ENCODE measurements at regions not wholly inside any gene's neighbourhood (a gene's known extent, or its start where the extent isn't known, plus 50 kb on each side); places are given as distances from the start of the nearest gene placed in this dataset.

- no peak for DNase-seq
Observed at GRCh38 chr18:57915865-57916582, 112.9 kb upstream of the ATP8B1 start.

GRCh38 chr18:57915248-57915647, 112.1 kb upstream of the ATP8B1 start:
- DNase-seq: no peak

GRCh38 chr18:57913686-57914085, 110.6 kb upstream of the ATP8B1 start:
- no peak for DNase-seq

GRCh38 chr18:57910817-57911216, 107.7 kb upstream of the ATP8B1 start:
- DNase-seq: no peak

GRCh38 chr18:57910134-57910533, 107.0 kb upstream of the ATP8B1 start:
- no peak for DNase-seq

- DNase-seq: no peak
Observed at GRCh38 chr18:57909620-57910019, 106.5 kb upstream of the ATP8B1 start.

GRCh38 chr18:57908092-57908491, 105.0 kb upstream of the ATP8B1 start:
- DNase-seq: no peak

GRCh38 chr18:57907550-57907949, 104.4 kb upstream of the ATP8B1 start:
- DNase-seq: no peak

GRCh38 chr18:57906852-57907251, 103.7 kb upstream of the ATP8B1 start:
- DNase-seq: no peak

- no peak for DNase-seq
Observed at GRCh38 chr18:57904535-57904934, 101.4 kb upstream of the ATP8B1 start.

- no peak for DNase-seq
Observed at GRCh38 chr18:57902721-57903120, 99.6 kb upstream of the ATP8B1 start.

- DNase-seq: no peak
Observed at GRCh38 chr18:57901825-57902589, 98.9 kb upstream of the ATP8B1 start.

- DNase-seq: no peak
Observed at GRCh38 chr18:57900906-57901435, 97.9 kb upstream of the ATP8B1 start.

GRCh38 chr18:57898506-57899124, 95.5 kb upstream of the ATP8B1 start:
- no peak for DNase-seq

GRCh38 chr18:57895182-57895581, 92.1 kb upstream of the ATP8B1 start:
- DNase-seq: no peak

- DNase-seq: no peak
Observed at GRCh38 chr18:57891707-57892391, 88.7 kb upstream of the ATP8B1 start.

GRCh38 chr18:57890266-57890665, 87.2 kb upstream of the ATP8B1 start:
- DNase-seq: no peak

GRCh38 chr18:57889841-57890240, 86.7 kb upstream of the ATP8B1 start:
- DNase-seq: no peak

GRCh38 chr18:57887543-57888383, 84.6 kb upstream of the ATP8B1 start:
- DNase-seq: no peak

GRCh38 chr18:57885931-57886330, 82.8 kb upstream of the ATP8B1 start:
- no peak for DNase-seq

- no peak for DNase-seq
Observed at GRCh38 chr18:57882465-57882864, 79.3 kb upstream of the ATP8B1 start.
